NCI-H128 (cell line): ENCODE measurements at regions not wholly inside any gene's neighbourhood (a gene's known extent, or its start where the extent isn't known, plus 50 kb on each side); places are given as distances from the start of the nearest gene placed in this dataset.
"Not testable (repeated sequence)": the region's sequence is repeated elsewhere in the genome, so short reads cannot be mapped to it uniquely, and the experiment has no call there.

ENCODE experiments used
- DNase-seq: peaks from one replicate; lab custom pipeline; 2025; ENCODE audit not compliant: unreplicated experiment; lab: John Stamatoyannopoulos, UW

DNA sequence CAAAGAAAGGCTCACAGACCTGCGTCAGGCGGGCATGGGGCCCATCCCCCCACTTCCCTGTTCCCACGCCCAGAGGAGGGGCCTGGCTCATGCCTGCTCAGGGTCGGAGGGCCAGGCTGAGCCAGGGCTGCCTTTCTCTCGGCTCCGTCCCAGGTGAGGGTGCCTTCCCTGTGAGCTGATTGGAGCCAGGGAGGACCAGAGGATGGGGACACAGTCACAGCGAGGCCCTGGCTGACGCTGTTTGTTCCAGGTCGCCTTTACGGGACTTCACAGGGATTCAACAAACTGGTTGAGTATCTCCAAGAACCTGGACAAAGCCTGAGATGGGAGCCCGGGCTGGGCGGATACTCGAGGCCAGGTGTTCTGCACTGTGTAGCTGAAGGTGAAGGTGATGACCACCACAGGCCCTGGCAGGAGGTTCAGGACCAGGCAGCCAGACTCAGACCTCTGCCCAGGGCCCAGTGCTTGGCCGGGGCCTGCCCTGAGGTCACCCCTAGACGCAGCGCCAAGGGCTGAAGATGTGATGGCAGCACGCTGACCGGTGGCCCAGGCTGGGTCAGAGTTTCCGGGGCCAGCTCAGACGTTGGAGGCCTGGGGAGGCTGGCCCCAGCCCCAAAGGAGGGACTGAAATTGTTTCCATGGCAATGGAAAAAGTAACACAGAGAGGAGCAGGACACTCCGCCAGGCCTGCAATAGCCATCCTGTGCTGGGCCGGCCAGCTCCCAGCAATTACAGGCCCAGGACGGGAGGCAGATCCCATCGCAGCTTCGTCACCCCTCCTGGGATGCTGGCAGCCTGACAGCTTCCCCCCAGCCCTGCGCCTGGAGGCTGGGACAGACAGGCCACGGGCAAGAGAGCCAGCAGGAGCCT is 65.3 kb upstream of the ADAMTS2 start:
- no peak for DNase-seq

DNA sequence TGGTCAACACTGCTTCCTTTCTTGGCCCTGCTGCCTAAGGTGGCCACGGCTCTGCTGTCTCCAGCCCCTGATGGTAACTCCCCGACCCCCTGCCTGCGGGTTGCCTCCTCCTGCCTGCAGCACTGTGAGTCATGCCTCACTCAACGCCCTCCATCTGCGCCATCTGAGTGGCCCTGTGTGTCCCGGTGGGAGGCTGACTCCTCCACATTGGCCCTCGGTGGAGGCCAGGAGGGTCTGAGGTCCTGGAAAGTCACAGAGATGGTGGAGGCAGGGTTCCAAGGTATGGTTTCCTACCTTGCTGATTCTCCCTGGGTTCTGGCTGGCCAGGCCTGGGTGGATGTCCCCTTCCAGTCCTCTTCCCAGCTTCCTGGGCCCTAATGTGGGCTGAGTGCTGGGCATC is 64.5 kb upstream of the ADAMTS2 start:
- no peak for DNase-seq

DNA sequence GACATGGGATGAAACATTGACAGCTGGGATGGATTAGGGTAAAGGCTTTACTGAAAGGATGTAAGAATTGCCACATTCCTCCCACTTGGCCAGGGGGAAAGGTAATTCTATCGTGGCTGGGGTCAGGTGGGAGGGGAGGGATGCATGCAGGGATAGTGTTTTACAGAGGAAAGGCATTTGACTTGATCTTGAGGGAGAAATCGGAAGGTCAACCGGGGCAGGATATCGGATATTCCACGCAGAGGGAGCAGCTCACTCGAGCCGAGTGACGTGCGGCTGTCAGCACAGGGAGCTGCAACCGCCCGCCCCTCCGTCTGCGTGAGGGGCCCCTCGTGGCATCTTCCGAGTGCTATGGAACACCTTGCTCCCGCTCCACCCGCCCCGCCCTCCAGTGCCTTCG is 63.4 kb upstream of the ADAMTS2 start:
- no peak for DNase-seq

DNA sequence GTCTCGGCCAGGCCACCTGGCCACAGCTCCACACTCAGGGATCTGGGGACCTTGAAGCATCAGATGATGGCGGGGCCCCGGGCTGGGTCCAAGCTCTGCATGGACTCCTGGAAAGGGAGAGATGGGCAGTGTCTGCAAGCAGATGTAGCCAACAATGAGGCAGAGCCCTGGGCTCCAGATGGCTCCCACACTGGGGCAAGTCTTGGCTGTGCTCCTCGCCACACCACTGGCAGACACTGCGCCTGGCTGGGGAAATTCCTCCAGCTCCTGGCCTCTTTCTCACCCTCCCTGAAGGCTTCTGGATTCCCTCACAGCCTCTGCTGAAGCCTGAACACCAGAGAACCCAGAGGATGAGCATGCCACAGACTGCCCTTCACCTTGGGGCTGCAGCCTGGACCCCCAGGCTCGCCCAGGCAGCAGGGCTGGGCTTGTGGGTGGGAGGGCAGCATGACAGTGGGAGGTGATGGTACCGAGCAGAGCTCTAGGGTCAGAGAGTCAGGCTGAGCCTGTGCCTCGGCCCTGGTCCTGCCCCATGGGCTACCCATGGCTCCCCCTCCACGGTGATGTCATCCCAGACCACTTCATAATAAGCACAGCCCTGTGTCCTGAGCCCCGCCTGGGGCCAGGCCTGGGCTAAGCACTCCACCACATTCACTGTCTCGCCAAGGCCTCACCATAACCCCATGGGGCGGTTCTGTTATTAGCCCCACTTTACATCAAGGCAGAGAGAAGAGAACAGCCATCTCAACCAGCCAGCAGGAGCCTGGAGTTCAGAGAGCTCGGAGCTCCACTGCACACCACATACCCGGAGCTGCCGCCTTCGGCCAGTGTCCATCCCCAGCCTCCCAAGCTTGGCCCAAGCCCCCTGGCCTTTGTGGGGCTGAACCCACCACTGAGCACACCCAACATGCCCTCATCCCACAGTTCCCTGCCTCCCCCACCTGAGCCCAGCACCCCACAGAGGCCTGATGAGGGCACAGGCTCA is 62.2 kb upstream of the ADAMTS2 start:
- DNase-seq, result no peak

DNA sequence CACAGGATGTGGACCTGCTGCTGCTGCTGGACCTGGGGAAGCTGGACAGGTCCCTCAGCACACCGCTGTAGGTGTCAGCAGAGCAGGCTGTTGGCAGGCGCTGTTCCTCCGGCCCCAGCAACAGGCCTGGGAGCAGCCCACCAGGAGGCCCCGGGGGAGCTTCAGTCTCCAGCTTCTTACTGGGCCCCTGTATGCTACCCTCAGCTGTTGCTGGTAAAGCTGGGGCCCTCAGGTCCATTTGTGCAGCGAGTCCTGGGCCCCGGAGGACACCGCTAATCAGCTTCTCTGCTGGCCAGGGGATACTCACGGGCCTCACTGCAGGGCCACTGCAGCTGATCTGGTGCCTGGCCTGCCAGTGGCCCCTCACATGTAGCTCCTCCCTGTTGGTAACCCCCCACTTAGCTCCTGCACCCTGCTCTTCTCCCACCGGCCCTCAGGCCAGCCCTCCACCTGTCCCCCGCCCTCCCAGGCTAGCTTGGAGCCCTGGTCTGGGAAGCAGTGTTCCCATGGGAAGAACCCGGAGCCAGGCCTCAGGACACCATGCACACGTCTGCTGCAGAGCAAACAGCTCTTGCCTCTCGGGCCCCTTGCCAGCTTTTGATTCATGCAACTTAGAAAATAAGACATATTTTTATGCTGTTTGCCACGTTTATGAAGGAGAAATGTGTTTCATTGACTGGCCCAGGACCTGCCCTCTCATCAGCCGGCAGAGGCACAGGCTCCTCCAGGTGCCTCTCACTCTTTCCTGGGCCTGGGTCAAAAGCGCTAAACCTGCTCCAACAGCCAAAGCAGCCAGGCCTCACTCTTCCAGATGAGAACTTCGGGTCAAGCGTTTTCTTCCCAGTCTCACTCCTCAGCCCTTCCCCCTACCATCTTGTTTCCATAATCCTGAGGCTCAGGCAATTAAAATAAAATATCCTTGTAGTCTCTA is 61.0 kb upstream of the ADAMTS2 start:
- no peak for DNase-seq

DNA sequence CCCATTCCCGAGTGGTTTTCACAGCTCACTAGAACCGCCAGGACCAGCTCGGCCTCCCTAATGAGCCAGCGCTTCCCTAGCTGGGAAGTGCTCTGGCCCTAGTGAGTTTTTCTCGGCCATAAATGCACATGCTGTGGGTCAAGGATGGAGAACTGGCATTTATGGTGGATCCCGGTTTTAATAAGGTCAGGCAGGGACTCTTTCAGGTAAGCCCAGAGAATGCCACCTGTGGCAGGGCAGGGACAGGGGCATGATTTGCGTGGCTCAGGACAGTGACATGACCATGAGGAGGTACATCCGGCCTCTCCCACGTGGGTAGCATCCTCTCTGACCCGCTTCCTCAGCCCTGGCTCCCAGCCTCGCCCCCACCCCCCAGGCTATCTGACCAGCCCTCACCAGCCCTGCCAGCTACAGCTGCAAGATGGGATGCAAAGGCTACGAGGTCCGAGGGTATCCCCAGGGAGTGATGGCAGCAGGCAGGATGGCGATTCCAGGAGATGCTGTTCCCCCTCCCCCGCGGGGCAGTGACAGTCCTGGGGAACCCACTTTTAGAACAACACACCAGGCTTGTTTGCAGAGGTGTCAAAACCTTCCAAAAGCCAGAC is 60.3 kb upstream of the ADAMTS2 start:
- no peak for DNase-seq

DNA sequence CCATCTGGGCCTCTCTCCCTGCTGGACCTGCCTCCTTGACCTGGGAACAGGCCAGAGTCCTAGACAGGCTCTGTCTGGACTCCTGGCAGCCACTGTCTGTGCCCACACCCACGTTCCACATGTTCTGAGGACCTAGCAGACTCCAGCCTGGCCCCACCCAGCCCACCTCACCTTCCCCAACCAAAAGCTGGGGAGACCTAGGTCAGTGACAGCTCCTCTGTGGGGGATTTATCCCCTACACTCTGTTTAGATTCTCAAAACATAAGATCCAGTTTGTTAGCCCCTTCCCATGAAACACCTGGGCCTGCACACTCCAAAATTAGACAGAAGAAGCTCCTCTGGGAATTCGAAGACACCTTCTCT is 59.8 kb upstream of the ADAMTS2 start:
- no peak for DNase-seq

DNA sequence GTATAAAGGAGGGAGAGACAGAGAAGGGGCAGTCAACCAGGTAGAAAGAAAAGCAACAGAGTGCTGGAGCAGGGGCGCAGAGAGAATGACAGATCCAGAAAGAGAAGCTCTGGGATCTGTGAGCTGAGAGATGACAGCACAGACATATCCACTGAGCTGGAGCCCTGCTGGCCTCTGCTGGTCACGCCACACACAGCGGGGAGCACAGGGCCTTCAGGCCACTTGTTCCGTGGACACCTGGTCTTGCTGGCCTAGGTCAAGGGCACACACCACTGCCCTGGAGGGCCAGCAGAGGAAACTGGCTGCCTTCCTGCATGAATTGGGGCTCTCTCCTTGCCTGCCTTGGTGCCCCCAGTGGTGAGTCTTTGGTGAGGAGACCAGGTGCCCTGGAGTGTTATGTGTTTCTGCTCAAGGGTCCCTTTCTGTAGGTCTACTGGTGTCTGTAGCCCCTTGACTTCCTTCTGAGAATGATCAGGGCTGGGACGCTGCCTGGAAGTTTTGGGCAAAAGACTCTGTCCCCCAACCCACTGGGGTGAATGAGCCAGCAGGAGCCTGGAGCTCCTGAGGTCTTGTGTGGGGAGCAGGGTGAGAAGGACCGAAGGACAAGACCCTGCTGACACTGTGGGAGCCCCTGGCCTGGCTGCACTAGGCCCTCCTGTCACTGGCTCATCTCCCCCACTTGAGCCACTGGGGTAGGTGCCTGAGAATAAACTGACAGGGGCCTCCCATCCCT is 59.2 kb upstream of the ADAMTS2 start:
- no peak for DNase-seq

DNA sequence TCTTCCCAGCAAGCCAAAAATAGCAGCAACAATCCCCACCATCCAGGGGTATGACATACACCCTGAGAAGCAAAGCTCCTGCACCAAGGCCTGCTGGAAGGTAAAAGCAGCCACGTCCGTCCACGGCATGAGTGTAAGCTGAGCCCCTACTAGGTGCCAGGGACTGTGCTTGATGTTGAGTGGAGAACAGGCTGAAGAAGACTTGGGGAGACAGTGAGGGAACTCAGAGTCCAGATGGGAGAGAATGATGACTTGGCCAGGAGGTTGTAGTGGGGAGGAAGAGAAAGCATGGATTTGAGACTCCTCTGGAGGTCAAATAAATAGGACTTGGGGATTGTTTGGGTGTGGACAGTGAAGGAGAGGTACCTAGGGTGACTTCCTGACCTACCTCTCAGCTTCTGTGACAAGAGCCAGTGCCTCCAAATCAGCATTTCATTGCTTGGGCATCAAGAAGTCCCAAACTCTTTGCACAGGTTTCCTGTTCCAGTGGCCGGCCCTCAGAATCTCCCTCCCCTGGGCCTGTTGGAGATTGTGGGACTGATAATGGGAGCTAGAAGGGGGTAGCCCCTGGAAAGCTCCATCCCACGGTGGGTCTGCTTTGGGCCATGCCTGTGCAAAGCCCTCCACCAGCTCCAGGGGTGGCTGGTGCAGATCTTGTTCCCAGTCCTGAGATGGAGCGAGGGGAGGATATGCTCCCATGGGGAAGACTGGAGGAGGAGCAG is 58.3 kb upstream of the ADAMTS2 start:
- DNase-seq, result no peak

DNA sequence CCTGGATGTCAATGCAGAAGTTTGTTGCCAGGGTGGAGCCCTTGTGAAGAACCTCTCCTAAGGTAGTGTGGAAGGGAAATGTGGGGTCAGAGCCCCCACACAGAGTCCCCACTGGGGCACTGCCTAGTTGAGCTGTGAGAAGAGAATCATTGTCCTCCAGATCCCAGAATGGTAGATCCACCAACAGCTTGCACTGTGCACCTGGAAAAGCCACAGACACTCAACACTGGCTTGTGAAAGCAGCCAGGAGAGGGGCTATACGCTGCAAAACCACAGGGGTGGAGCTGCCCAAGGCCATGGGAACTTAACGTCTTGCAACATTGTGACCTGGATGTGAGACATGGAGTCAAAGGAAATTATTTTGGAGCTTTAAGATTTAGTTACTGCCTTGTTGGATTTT is 55.2 kb upstream of the ADAMTS2 start:
- DNase-seq, result not testable (repeated sequence)

DNA sequence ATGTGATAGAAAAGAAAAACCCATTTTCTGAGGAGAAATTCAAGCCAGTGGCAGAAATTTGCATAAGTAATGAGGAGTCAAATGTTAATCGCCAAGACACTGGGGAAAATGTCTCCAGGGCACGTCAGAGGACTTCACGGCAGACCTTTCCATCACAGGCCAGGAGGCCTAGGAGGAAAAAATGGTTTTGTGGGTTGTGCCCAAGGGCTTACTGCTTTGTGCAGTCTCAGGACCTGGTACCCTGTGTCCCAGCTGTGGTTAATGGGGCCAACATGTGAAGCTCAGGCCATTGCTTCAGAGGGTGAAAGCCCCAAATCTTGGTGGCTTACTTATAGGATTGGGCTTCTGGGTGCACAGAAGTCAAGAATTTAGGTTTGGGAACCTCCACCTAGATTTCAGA is 54.8 kb upstream of the ADAMTS2 start:
- DNase-seq, result no peak

DNA sequence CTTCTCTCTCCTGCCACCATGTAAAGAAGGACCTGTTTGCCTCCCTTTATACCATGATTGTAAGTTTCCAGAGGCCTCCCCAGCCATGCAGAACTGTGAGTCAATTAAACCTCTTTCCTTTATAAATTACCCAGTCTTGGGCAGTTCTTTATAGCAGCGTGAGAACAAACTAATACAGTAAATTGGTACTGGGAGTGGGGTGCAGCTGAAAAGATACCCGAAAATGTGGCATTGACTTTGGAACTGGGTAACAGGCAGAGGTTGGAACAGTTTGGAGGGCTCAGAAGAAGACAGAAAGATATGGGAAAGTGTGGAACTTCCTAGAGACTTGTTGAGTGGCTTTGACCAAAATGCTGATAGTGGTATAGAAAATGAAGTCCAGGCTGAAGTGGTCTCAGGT is 54.1 kb upstream of the ADAMTS2 start:
- not testable (repeated sequence) for DNase-seq

DNA sequence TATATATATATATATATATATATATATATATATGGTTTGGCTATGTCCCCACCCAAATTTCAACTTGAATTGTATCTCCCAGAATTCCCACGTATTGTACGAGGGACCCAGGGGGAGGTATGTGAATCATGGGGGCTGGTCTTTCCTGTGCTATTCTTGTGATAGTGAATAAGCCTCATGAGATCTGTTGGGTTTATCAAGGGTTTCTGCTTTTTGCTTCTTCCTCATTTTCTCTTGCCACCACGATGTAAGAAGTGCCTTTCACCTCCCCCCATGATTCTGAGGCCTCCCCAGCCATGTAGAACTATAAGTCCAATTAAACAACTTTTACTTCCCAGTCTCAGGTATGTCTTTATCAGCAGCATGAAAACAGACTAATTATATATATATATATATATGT is 52.3 kb upstream of the ADAMTS2 start:
- no peak for DNase-seq
